ENCODE measurements at regions not wholly inside any gene's neighbourhood (a gene's known extent, or its start where the extent isn't known, plus 50 kb on each side); places are given as distances from the start of the nearest gene placed in this dataset.
"Not testable (repeated sequence)": the region's sequence is repeated elsewhere in the genome, so short reads cannot be mapped to it uniquely, and the experiment has no call there.

- H3K27ac ChIP-seq: no peak overlapping the region
- ChIA-PET POLR2A (ENCODE audit: low non-redundant PET) (no interaction called here), CTCF (no interaction called here)
- TF ChIP-seq, protein P1, sequence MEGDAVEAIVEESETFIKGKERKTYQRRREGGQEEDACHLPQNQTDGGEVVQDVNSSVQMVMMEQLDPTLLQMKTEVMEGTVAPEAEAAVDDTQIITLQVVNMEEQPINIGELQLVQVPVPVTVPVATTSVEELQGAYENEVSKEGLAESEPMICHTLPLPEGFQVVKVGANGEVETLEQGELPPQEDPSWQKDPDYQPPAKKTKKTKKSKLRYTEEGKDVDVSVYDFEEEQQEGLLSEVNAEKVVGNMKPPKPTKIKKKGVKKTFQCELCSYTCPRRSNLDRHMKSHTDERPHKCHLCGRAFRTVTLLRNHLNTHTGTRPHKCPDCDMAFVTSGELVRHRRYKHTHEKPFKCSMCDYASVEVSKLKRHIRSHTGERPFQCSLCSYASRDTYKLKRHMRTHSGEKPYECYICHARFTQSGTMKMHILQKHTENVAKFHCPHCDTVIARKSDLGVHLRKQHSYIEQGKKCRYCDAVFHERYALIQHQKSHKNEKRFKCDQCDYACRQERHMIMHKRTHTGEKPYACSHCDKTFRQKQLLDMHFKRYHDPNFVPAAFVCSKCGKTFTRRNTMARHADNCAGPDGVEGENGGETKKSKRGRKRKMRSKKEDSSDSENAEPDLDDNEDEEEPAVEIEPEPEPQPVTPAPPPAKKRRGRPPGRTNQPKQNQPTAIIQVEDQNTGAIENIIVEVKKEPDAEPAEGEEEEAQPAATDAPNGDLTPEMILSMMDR (conservative IDR thresholded peaks at IDR 0.05; ENCODE audit: low read depth): no peak
- no peak for DNase-seq (ENCODE audit: low spot score)
Observed at GRCh38 chr10:44114441-44114840, 270.5 kb downstream of the CXCL12 start.

GRCh38 chr10:44112280-44112679 is 272.6 kb downstream of the CXCL12 start:
- CTCF ChIA-PET; DNase-seq (ENCODE audit: low spot score); H3K27ac ChIP-seq; POLR2A ChIA-PET (ENCODE audit: low non-redundant PET): not testable (repeated sequence)

GRCh38 chr10:44105696-44106095 is 279.2 kb downstream of the CXCL12 start:
- ChIA-PET POLR2A (ENCODE audit: low non-redundant PET) (no interaction called here), CTCF (no interaction called here)
- H3K27ac ChIP-seq: no peak overlapping the region
- TF ChIP-seq, protein P1 (conservative IDR thresholded peaks at IDR 0.05; ENCODE audit: low read depth): no peak
- DNase-seq (ENCODE audit: low spot score): no peak

DNA sequence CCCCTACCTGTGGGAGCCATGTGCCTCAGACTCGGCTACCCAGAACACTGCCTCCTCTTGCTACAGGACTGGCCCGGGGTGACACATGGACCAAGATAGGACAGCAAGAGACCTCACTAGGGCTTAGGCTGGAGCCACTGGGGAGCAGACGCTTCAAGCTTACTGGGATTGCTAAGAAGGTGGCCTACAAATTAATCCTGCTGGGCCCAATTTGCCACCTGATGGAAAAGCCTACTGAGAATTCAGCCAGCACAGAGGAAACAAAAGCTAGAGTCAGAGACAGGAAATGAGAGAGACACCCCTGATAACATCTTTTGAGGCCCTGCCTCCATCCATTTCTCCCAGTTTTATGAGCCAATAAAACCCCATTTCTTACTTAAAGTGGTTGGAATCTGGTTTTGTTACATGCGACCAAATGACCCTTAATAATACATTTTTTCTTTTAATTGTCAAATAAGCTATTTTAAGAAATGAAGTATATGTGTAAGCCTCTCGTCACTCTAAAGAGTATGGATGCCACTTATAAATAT is 282.1 kb downstream of the CXCL12 start:
- no peak for DNase-seq (ENCODE audit: low spot score)
- no peak overlapping the region for H3K27ac ChIP-seq
- ChIA-PET CTCF (interaction anchor here (0.8 kb wide), 1 partner anchor 29 kb away, joined by 3 read pairs; no protein-coding TSS in a partner anchor), POLR2A (ENCODE audit: low non-redundant PET) (no interaction called here)
- TF ChIP-seq, protein P1 (conservative IDR thresholded peaks at IDR 0.05; ENCODE audit: low read depth): no peak

DNA sequence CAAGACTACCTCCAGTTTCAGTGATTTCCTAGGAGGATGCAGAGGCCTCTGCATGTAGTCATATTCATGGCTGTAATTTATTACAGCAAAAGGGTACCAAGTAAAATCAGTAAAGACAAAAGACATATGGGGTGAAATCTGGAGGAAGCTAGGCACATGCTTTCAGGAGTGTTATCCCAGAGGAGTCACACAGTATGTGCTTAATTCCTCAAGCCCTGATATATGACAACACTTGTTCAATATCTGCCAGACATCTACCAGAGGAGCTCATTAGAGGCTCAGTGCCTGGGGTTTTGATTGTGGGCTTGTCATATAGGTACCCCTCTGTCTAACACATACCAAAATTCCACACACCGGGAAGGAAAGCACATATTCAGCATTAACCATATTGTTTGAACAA is 283.8 kb downstream of the CXCL12 start:
- POLR2A ChIA-PET (ENCODE audit: low non-redundant PET): no interaction called here
- TF ChIP-seq, protein P1 (conservative IDR thresholded peaks at IDR 0.05; ENCODE audit: low read depth): no peak
- CTCF ChIA-PET: interaction anchor here (0.8 kb wide), 1 partner anchor 411 kb away, joined by 3 read pairs; no protein-coding TSS in a partner anchor
- no peak overlapping the region for H3K27ac ChIP-seq
- no peak for DNase-seq (ENCODE audit: low spot score)

GRCh38 chr10:44099511-44099910 is 285.4 kb downstream of the CXCL12 start:
- TF ChIP-seq, protein P1 (conservative IDR thresholded peaks at IDR 0.05; ENCODE audit: low read depth): no peak
- DNase-seq (ENCODE audit: low spot score): no peak
- ChIA-PET CTCF (interaction anchor here (0.6 to 0.7 kb wide), 2 partner anchors 16 to 155 kb away, joined by 3 to 4 read pairs; no protein-coding TSS in a partner anchor), POLR2A (ENCODE audit: low non-redundant PET) (no interaction called here)
- no peak overlapping the region for H3K27ac ChIP-seq

GRCh38 chr10:44096217-44096616 is 288.7 kb downstream of the CXCL12 start:
- CTCF ChIA-PET; DNase-seq (ENCODE audit: low spot score); H3K27ac ChIP-seq; POLR2A ChIA-PET (ENCODE audit: low non-redundant PET): not testable (repeated sequence)

DNA sequence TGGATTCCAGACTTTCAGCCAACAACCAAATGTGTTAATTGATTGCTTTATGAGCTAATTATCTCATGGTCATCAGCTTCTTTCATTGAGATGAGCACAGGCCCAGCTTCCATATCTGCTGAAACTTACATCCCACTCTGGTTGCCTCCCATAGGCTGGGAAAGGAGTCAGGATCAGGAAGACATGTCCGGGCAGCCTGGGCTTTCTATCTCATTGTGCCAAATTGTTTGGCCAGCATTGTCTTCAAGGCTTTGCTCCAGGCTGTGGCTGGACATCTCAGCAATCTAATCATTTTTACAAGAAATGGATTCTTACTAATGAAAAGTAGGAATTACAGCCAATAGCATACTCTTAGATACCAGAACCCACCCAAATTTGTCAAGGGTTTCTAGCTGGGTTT is 295.2 kb downstream of the CXCL12 start:
- no peak overlapping the region for H3K27ac ChIP-seq
- POLR2A ChIA-PET (ENCODE audit: low non-redundant PET): no interaction called here
- CTCF ChIA-PET: no interaction called here

More for the DNA sequence above, 295.2 kb downstream of the CXCL12 start:
- DNase-seq (ENCODE audit: low spot score): no peak
- TF ChIP-seq, protein P1 (conservative IDR thresholded peaks at IDR 0.05; ENCODE audit: low read depth): no peak
